HepG2 (cell line): ENCODE measurements at regions not wholly inside any gene's neighbourhood (a gene's known extent, or its start where the extent isn't known, plus 50 kb on each side); places are given as distances from the start of the nearest gene placed in this dataset.

Experiments used
- CAMTA2 ChIP-seq: sonication (generic); formaldehyde crosslinking; IDR thresholded peaks from 2 replicates; pipeline ENCODE4 v1.4.0; 2020; ENCODE audit warnings: mild to moderate bottlenecking, missing genetic modification reagents, borderline replicate concordance
- CBX2 ChIP-seq, 2 experiments: fragments of 200-600 bp in 1 of 2; sonication (generic); formaldehyde crosslinking in 1 of 2; IDR thresholded peaks; 2 replicates each; pipeline versions ENCODE4 v1.7.0 to v1.8.1; 2018 to 2022; ENCODE audit warnings: low read depth in 2 of 2, low read length in 1 of 2, mild to moderate bottlenecking in 1 of 2, missing genetic modification reagents in 1 of 2
- CSRNP2 ChIP-seq: sonication (generic); formaldehyde crosslinking; conservative IDR thresholded peaks from 2 replicates; pipeline ENCODE4 v1.8.0; 2022; ENCODE audit warnings: low read depth, missing genetic modification reagents
- E2F1 ChIP-seq: sonication (generic); formaldehyde crosslinking; IDR thresholded peaks from 2 replicates; pipeline ENCODE4 v1.5.0; 2020; ENCODE audit warnings: missing genetic modification reagents
- FOXJ3 ChIP-seq: sonication (generic); formaldehyde crosslinking; IDR thresholded peaks from 2 replicates; pipeline ENCODE4 v1.4.0; 2020; ENCODE audit warnings: missing genetic modification reagents, mild to moderate bottlenecking, borderline replicate concordance
- MED1 ChIP-seq: sonication (generic); formaldehyde crosslinking; IDR thresholded peaks from 2 replicates; pipeline ENCODE4 v1.4.0; 2020; ENCODE audit warnings: missing genetic modification reagents
- POLR2AphosphoS5 ChIP-seq: IDR thresholded peaks from 2 replicates; pipeline ENCODE4 v1.6.1; 2012; ENCODE audit warnings: low read depth, low read length
- RBFOX2 ChIP-seq: fragments of 200-400 bp; formaldehyde crosslinking; IDR thresholded peaks from 2 replicates; pipeline ENCODE4 v1.6.1; 2017; ENCODE audit warnings: low read depth, mild to moderate bottlenecking, low read length
- SNAPC2 ChIP-seq: sonication (generic); formaldehyde crosslinking; IDR thresholded peaks from 2 replicates; pipeline ENCODE4 v1.8.1; 2022; ENCODE audit warnings: mild to moderate bottlenecking, missing genetic modification reagents
- SP4 ChIP-seq: sonication (generic); formaldehyde crosslinking; IDR thresholded peaks from 2 replicates; pipeline ENCODE4 v1.8.1; 2023; ENCODE audit warnings: mild to moderate bottlenecking, missing genetic modification reagents
- TOE1 ChIP-seq: sonication (generic); formaldehyde crosslinking; IDR thresholded peaks from 2 replicates; pipeline ENCODE4 v1.4.0; 2020; ENCODE audit warnings: mild to moderate bottlenecking, missing genetic modification reagents
- ZNF580 ChIP-seq: IDR thresholded peaks from 2 replicates; pipeline ENCODE4 v1.6.1; 2016; ENCODE audit warnings: low read depth, borderline replicate concordance
- ZNF691 ChIP-seq: sonication (generic); formaldehyde crosslinking; IDR thresholded peaks from 2 replicates; pipeline ENCODE4 v1.4.0; 2020; ENCODE audit warnings: missing genetic modification reagents, low read depth, mild to moderate bottlenecking, borderline replicate concordance

- TF ChIP-seq MED1 (CRISPR knock-in tag), result no peak
- TF ChIP-seq CSRNP2 (CRISPR knock-in tag), result no peak
- no peak for TF ChIP-seq E2F1 (CRISPR knock-in tag)
- no peak for TF ChIP-seq ZNF691 (CRISPR knock-in tag)
- TF ChIP-seq SP4 (CRISPR knock-in tag), result no peak
- no peak for TF ChIP-seq ZNF580 (CRISPR knock-in tag)
- no peak for TF ChIP-seq SNAPC2 (CRISPR knock-in tag)
- no peak for TF ChIP-seq RBFOX2
- no peak for TF ChIP-seq TOE1 (CRISPR knock-in tag)
- TF ChIP-seq FOXJ3 (CRISPR knock-in tag), result no peak
- no peak for TF ChIP-seq POLR2AphosphoS5
- no peak for TF ChIP-seq CBX2 (IDR thresholded peaks at IDR 0.05; ENCODE audit: low read depth, low read length)
- no peak for TF ChIP-seq CBX2 (CRISPR knock-in tag; IDR thresholded peaks at IDR 0.05; ENCODE audit: low read depth)
- TF ChIP-seq CAMTA2 (CRISPR knock-in tag), result no peak
Observed at GRCh38 chr5:104186510-104186909, 623.9 kb upstream of the NUDT12 start.
